ENCODE measurements at regions not wholly inside any gene's neighbourhood (a gene's known extent, or its start where the extent isn't known, plus 50 kb on each side); places are given as distances from the start of the nearest gene placed in this dataset.

- no peak for DNase-seq
Observed at GRCh38 chr13:52975969-52976368, 52.6 kb upstream of the OLFM4 start.

- DNase-seq = no peak
Observed at GRCh38 chr13:52975161-52975560, 53.5 kb upstream of the OLFM4 start.

- no peak for DNase-seq
Observed at GRCh38 chr13:52974711-52975110, 53.9 kb upstream of the OLFM4 start.

- no peak for DNase-seq
Observed at GRCh38 chr13:52969373-52969772, 59.2 kb upstream of the OLFM4 start.

GRCh38 chr13:52968074-52968700 is 60.4 kb upstream of the OLFM4 start:
- DNase-seq = peak; percentile 70

GRCh38 chr13:52961987-52962386 is 66.6 kb upstream of the OLFM4 start:
- no peak for DNase-seq

GRCh38 chr13:52961256-52961910 is 67.2 kb upstream of the OLFM4 start:
- no peak for DNase-seq

GRCh38 chr13:52955472-52955874 is 73.1 kb upstream of the OLFM4 start:
- DNase-seq = no peak

GRCh38 chr13:52954838-52955237 is 73.8 kb upstream of the OLFM4 start:
- no peak for DNase-seq

GRCh38 chr13:52950436-52950956 is 78.1 kb upstream of the OLFM4 start:
- DNase-seq = no peak

- no peak for DNase-seq
Observed at GRCh38 chr13:52949742-52950141, 78.9 kb upstream of the OLFM4 start.

- no peak for DNase-seq
Observed at GRCh38 chr13:52949044-52949443, 79.6 kb upstream of the OLFM4 start.

- no peak for DNase-seq
Observed at GRCh38 chr13:52947921-52948373, 80.7 kb upstream of the OLFM4 start.

- DNase-seq = no peak
Observed at GRCh38 chr13:52945348-52945747, 83.3 kb upstream of the OLFM4 start.

GRCh38 chr13:52944697-52945096 is 83.9 kb upstream of the OLFM4 start:
- DNase-seq = no peak

GRCh38 chr13:52938065-52938464 is 89.6 kb upstream of the PCDH8 start:
- no peak for DNase-seq

GRCh38 chr13:52936806-52937205 is 88.4 kb upstream of the PCDH8 start:
- DNase-seq = no peak

GRCh38 chr13:52934258-52934657 is 85.8 kb upstream of the PCDH8 start:
- no peak for DNase-seq

- DNase-seq = no peak
Observed at GRCh38 chr13:52933547-52934210, 85.2 kb upstream of the PCDH8 start.

GRCh38 chr13:52933099-52933498 is 84.7 kb upstream of the PCDH8 start:
- DNase-seq = no peak

- DNase-seq = no peak
Observed at GRCh38 chr13:52932649-52933048, 84.2 kb upstream of the PCDH8 start.

- DNase-seq = no peak
Observed at GRCh38 chr13:52931539-52932431, 83.3 kb upstream of the PCDH8 start.

GRCh38 chr13:52931131-52931530 is 82.7 kb upstream of the PCDH8 start:
- no peak for DNase-seq
